HG03521 (cell line): ENCODE measurements at regions not wholly inside any gene's neighbourhood (a gene's known extent, or its start where the extent isn't known, plus 50 kb on each side); places are given as distances from the start of the nearest gene placed in this dataset.
"Not testable (repeated sequence)": the region's sequence is repeated elsewhere in the genome, so short reads cannot be mapped to it uniquely, and the experiment has no call there.

Experiments used
- ATAC-seq: cut with Tn5 transposase; IDR thresholded peaks from one replicate; pipeline ENCODE4 v1.9.1; 2021; ENCODE audit warnings: mild to moderate bottlenecking, moderate library complexity; ENCODE audit not compliant: unreplicated experiment

DNA sequence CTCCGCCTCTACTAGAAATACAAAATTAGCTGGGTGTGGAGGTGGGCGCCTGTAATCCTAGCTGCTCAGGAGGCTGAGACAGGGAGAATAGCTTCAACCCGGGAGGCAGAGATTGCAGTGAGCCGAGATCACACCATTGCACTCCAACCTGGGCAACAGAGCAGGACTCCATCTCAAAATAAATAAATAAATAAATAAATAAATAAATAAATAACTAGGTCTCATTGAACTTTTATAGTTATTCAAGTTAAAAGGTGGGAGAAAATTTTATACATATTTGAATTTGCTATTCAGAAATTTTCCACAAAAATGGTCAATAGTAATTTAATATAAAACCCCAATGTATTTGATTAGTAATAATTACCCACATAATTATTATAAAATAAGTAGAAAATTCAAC, 593.9 kb upstream of the CDH10 start:
- not testable (repeated sequence) for ATAC-seq

DNA sequence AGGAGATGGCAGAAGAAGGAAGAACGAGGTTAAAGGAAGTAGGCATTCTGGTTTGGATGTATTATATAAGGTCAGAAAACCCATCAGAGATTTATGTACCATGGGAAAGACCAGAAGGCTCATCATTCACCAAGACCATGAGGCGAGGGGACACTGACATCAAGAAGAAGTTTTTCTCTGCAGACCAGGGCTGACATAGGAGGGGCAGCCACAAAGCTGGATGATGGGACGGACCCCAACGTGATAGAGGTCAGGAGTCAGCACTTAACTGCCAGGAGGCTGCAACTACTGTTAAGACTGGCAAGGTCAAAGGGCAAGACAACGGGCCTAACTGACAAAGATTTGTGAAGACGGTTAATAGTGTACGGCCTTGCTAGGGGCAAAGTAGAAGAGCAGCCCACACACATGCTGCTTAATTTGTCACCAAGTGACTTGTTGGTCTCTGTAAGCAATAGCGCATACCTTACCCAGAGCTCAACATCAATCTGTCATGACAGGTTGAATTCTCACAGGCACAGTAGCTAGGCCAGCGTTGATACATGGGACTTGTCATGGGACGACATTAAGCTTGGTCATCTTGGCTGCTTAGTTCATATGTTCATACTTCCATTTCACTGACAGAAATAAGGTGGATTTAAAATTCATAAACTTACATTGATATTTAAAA, 579.7 kb upstream of the CDH10 start:
- ATAC-seq = no peak

DNA sequence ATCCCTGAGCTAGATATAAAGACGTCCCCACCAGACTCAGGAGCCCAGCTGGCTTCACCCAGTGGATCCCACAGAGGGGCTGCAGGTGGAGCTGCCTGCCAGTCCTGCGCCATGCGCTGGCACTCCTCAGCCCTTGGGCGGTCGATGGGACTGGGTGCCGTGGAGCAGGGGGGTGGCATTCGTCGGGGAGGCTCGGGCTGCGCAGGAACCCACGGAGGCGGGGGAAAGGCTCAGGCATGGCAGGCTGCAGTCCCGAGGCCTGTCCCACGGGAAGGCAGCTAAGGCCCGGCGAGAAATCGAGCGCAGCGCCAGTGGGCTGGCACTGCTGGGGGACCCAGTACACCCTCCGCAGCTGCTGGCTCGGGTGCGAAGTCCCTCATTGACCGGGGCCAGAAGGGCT, 555.1 kb upstream of the CDH10 start:
- ATAC-seq = not testable (repeated sequence)

DNA sequence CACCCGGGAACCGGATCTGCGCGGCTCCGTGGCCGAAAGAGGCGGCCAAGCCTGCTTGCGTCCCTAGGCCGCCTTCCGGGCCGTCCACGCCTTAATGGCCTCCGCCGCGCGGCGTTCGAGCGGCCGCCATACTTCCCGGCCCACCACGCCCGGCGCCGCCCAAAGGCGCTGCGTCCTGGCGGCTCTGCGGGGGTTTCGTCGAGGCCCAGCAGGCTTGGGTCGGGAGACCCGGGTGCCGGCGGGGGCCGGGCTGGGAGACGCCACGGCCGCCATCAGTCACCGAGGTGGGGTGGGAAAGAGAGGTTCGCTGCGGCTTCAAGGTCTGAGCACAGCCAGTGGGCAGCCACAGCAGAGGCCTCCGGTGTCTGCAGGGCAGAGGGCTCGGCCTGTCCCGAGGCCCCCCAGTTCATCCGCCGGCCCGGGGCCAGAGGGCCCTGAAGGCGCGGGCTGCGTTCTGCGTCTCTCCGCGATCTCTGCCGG, 545.8 kb upstream of the CDH10 start:
- ATAC-seq = peak; percentile 69

DNA sequence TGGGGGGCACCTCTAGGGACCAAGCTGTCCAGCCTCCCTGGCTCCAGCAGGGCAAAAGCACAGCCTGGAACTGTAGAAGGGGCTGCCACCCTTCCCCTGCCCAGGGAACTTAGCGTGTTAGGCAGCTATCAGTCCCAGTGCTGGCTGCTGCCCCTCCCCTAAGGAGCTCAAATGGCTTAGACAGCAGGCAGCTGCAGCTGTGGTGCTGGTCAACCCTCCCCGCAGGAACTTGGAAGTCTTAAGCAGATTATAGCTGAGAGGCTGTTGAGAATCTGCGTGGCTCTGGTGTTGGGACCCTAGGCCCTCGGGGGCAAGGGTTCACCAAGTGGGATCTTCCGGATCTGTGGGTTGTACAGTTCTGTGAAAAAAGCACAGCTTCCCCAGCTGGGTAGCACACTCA, 536.5 kb upstream of the CDH10 start:
- ATAC-seq = no peak

DNA sequence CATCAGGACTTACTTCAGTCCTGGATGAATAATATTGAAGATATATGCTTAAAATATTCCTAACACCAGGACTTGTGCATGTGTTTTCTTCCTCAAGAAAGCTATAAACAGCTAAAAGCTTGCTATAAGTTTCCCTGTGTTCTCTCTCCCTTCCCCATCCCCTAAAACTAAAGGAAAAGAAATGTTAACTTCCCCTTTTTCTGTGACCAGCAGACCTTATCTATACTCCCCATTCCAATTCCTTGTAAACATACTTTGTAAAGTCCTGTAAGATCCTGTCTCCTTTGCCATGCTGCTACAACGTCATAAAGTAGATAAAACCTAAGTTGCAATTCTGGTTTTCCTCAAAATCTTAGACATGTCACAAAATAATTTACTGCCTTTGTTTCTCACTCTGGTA, 517.8 kb upstream of the CDH10 start:
- ATAC-seq = not testable (repeated sequence)

DNA sequence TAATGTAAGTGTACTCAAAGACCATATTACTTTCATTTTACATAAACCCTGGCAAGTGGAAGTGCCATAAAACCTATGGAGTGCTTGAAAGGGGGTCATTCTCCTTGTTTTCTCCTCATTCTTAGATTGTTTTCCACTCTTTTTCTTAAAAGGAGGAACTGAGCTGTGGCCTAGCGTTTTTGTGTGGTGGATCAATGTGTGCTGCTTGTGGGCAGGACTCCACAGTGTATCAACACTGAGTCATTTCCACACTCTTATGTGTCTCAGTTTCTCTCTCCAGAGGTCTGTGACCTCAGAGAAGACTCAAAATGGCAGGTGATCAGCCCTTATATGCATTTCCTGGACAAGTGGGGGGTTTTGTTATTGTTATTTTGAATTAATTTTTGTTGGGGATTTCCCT, 516.1 kb upstream of the CDH10 start:
- ATAC-seq = no peak

DNA sequence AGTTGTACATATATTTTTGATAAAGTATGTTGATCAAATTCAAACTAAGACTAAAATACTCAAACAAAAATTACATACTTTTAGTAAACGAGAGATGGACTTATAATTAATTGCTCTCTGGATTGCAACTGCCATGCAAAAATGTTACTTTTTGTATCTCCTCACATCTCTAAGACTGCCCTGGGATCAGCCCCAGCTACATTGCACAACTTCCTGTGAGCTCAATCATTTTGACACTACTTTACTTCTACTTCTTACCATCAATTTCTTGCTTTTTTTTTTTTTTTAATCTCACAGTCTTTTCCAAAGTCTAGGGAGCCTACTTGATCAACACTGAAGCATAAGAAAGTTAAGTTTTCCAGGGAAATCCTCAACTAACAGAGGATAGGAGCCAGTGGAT, 506.0 kb upstream of the CDH10 start:
- ATAC-seq = no peak

DNA sequence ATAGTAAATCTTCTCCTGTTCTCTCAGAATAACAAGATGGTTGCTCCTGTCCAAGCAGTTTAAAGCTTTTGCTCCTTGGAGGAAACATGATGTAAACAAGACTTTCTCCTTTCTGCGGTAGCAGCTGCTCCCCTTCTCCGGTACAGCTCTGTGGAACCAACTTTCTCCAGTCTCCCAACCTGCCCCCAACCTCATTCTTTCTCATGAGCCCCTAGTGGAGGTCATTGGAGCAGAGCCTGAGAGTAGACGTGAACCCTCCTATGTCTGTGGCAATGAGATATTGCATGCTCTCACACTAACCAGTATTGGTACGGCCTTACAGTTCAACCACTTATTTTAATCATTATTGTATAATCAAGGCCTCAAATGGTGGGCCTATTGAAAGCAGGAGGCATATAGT, 483.8 kb upstream of the CDH10 start:
- no peak for ATAC-seq

DNA sequence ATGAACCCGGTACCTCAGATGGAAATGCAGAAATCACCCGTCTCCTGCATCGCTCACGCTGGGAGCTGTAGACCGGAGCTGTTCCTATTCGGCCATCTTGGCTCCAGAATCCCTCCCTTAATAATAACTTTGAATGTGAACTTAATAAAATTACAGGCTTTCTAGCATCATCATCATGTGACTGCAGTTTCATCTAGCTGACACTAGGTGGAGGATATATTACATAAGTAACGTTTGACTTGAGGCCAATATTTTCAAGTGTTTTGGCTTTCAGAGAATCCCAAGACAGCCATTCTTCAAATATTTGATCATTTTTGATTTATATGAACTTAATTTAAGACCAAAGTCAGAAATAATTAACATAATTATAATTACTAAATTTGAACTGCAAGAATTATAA, 474.9 kb upstream of the CDH10 start:
- no peak for ATAC-seq

DNA sequence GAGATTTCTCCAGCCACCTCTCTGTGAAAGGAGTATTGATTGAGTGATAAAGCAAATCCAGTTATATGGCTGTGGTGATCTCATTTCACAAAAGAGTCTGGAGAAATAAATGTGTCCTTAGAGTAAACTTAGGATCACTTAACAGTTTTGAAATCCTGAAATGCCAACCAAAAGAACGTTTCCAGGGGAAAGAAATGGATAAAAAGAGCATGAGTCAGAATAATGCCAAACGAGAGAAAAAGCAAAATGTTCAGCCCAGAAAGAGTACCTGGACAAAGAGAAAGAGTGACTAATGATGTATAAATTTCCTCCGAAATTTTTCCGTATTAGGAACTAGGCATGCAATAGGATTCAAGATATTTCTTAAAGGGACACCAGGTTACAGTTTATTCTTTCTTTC, 463.1 kb upstream of the CDH10 start:
- no peak for ATAC-seq

DNA sequence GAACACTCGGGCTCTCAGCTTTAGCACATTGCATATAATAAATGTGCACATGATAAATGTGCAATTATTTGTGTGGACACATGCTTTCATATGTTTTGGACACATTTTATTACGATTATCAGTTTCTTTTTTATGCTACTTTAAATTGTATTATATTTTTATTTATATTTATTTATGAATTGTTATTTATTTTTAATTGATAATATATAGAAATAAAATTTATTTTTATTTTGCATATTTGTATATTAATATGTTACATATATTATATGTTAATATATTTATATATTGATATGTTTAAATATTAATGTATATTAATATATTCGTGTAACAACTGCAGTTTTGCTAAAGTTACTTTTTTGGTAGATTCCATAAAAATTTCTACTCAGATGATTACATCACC, 454.8 kb upstream of the CDH10 start:
- ATAC-seq = no peak

DNA sequence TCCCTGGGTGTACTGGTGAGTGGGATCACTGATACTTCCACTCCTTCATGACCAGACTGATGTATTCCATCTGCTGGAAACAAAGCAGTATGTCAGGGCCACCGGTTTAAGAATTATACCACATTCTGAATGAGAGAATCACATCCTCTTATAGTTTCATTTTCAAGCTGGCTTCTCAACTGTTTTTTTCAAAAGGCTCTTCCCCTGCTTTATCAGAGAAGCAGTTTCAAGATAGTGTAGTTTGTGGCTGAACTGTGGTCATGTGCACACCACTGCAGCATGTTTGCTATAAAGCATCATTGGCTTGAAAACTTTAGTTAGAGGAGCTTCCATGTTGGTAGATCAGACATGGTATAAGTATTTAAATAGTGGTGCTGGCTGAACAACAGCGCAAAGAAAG, 450.5 kb upstream of the CDH10 start:
- no peak for ATAC-seq

DNA sequence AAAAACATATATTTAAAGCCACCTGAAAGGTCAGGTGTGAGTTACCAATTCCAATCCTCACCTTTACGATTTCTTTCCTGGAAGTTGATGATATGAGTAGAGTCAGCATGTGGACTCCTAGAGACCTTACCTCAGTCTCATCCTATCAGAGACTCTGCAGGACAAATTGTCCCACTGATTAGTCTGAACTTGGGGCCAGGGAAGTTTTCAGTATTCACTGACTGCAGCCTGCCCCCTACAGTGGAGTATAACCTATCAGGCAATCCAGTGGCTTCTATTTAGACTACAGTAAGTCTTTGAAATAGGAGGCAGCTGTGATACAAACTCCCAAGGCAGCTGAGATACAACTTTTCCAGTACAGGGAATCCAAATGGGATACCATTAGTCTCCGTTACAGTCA, 449.4 kb upstream of the CDH10 start:
- no peak for ATAC-seq

DNA sequence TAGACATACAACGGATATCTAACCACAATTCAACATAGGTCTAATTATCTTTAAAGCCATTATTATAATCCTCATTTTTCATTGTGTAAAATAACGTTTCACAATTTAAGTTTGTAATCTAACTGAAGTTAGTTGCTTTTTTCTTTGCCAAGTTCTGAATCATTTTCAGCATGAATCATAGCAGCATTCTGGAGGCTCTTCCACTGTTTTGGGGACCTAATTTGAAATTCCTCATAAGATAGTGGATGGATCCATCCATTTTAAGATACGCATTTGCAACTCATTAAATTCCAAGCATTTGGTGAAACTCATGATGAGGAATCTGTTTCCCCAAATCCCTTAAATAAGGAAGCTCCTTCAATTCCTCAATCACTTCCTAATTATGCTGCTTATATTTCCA, 447.1 kb upstream of the CDH10 start:
- ATAC-seq = no peak

DNA sequence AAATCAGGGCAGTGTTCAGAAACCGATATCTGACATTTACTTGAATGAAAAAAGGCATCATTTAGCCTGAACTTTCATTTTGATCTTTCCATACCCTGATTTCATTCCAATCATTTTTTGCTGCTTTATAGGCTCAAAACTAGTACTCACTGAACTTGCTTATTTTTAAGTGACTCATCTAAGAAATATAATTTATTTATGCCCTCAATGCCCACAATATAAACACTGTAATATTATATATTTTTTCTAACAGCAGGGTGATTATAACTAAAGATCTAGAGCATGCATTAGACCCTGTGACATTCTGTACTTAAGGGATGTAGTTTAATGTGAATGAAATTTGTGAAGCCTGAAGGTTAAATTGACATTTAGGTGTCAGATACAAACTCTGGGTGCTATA, 446.1 kb upstream of the CDH10 start:
- ATAC-seq = no peak

DNA sequence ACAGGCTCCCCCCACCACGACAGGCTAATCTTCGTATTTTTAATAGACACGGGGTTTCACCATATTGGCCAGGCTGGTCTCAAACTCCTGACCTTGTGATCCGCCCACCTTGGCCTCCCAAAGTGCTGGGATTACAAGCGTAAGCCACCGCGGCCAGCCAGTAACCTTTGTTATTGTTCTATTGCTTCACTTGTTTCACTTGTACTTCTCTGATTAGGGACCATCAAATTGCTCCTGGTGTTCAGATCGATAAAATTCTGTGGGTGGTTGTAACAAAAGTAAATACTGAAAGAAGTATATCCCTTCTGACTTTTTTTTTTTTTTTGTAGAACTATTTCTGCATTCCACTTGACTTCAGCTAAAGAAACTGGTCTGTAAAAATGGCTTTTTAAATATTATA, 445.5 kb upstream of the CDH10 start:
- ATAC-seq = no peak

DNA sequence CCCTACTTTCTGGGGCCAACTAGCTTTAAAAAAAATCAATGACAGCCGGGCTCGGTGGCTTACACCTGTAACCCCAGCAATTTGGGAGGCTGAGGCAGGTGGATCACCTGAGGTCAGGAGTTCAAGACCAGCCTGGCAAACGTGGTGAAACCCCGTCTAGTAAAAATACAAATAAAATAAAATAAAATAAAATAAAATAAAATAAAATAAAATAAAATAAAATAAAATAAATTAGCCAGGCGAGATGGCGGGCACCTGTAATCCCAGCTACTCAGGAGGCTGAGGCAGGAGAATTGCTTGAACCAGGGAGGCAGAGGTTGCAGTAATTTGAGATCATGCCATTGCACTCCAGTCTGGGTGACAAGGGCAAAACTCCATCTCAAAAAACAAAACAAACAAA, 443.9 kb upstream of the CDH10 start:
- not testable (repeated sequence) for ATAC-seq

DNA sequence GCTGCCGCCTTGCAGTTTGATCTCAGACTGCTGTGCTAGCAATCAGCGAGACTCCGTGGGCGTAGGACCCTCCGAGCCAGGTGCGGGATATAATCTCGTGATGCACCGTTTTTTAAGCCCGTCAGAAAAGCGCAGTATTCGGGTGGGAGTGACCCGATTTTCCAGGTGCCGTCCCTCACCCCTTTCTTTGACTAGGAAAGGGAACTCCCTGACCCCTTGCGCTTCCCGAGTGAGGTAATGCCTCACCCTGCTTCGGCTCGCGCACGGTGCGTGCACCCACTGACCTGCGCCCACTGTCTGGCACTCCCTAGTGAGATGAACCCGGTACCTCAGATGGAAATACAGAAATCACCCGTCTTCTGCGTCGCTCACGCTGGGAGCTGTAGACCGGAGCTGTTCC, 438.5 kb upstream of the CDH10 start:
- ATAC-seq = not testable (repeated sequence)

DNA sequence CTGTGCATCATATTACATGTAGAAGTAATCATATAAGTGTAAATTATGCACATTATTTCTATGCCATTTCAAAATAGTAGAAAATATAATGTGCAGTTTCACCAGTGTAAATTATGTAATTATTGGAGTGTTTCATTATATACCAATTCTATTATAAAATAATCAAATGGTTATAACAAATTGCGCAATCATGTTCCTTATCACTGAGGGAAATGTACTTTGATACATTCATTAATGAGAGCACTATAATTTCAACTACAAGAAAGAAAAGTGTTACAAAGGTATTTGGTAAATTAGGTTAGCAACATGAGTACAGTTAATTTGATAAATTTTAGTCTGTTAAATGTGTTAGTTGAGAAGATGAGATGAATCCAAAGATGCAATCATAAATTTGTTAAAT, 421.5 kb upstream of the CDH10 start:
- ATAC-seq = no peak

DNA sequence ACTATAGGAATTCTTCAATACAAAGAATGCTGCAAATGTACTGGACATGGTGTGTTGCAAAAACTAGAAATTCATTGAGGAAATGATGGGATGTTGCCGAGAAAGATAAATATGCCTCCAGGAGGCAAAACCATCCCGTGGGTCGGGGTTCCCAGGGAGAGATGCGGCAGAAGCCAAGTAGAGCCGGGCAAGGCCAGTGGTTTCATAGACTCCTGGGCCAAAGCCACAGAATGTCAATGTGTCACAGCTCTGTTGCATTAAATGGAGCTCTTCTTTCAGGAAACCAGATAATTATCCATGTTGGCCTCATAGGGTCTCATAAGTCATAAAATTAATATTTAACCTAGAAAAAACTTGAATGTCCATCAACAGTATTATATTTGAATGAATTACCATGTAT, 419.5 kb upstream of the CDH10 start:
- no peak for ATAC-seq

DNA sequence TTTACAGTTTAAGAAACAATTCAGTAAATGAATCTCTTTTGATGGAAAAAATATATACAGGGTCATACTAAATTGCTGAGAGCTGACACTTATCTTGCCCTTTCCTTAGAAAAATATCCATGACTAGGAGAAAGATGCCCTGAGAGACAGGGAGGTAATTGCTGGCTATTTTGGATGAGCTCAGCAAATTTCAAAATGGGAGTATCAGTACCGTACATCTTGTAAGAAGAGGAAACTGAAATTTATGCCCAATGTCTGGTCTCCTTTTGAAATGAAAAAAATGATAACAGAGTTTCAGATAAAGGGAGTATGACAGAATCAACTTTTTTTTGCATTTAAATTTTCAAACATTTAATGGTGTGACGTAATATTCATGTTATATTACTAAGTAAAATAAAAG, 415.8 kb upstream of the CDH10 start:
- ATAC-seq = no peak

DNA sequence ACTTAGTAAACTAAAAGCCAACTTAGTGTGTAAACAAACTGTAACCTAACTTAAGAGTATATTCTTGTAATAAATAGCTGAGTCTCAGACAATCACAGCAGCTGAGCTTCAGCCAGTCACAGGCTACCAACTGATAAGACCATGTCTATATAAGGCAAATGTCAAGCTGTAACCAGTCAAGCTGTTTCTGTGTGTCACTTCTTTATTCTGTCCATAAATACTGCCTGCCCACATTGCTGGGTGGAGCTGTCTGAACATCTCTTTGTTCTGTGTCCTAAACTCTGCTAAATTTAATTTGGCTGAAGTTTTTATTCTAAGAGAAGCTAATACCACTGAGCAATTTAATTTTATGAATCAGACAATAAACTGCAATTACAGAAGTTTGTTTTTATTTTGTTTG, 412.1 kb upstream of the CDH10 start:
- ATAC-seq = no peak
